ENCODE measurements at regions not wholly inside any gene's neighbourhood (a gene's known extent, or its start where the extent isn't known, plus 50 kb on each side); places are given as distances from the start of the nearest gene placed in this dataset.

DNA sequence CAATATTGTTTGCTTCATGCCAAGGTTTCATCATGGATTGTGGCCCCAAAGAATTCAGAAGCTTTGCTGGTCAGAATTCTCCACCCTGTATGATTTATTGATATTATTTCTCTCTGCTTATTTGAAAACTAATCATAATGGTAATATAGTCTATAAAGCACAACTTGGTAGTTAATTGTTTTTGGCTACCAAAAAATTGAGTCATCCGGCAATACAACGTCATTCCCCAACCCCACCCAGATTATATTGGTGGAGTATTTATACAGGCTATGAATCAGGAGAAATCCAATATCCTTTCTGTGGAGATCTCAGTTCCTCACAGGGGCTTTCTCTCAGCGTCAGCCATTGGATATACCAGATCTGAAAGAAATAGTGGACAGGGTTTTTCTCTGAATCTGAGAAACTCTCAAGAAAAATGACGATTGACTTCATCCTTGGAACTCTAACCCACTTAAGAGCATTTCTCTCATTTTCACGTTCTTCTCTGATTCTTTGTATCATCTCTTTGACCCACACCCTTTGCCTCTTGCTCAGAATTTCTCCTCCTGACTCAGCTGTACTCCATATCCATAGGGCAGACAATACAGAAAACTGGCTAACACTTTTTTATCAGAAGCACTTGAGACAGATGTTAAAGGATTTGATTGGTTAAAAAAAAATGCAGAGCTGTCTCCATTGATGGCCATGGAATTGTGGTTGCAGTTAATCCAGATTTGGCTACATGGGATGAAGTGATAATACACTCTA is 1055.8 kb upstream of the CADM2 start:
- TF ChIP-seq, protein P1, sequence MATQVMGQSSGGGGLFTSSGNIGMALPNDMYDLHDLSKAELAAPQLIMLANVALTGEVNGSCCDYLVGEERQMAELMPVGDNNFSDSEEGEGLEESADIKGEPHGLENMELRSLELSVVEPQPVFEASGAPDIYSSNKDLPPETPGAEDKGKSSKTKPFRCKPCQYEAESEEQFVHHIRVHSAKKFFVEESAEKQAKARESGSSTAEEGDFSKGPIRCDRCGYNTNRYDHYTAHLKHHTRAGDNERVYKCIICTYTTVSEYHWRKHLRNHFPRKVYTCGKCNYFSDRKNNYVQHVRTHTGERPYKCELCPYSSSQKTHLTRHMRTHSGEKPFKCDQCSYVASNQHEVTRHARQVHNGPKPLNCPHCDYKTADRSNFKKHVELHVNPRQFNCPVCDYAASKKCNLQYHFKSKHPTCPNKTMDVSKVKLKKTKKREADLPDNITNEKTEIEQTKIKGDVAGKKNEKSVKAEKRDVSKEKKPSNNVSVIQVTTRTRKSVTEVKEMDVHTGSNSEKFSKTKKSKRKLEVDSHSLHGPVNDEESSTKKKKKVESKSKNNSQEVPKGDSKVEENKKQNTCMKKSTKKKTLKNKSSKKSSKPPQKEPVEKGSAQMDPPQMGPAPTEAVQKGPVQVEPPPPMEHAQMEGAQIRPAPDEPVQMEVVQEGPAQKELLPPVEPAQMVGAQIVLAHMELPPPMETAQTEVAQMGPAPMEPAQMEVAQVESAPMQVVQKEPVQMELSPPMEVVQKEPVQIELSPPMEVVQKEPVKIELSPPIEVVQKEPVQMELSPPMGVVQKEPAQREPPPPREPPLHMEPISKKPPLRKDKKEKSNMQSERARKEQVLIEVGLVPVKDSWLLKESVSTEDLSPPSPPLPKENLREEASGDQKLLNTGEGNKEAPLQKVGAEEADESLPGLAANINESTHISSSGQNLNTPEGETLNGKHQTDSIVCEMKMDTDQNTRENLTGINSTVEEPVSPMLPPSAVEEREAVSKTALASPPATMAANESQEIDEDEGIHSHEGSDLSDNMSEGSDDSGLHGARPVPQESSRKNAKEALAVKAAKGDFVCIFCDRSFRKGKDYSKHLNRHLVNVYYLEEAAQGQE (IDR thresholded peaks at IDR 0.05; ENCODE audit: low read depth): no peak
- TF ChIP-seq, protein P2, sequence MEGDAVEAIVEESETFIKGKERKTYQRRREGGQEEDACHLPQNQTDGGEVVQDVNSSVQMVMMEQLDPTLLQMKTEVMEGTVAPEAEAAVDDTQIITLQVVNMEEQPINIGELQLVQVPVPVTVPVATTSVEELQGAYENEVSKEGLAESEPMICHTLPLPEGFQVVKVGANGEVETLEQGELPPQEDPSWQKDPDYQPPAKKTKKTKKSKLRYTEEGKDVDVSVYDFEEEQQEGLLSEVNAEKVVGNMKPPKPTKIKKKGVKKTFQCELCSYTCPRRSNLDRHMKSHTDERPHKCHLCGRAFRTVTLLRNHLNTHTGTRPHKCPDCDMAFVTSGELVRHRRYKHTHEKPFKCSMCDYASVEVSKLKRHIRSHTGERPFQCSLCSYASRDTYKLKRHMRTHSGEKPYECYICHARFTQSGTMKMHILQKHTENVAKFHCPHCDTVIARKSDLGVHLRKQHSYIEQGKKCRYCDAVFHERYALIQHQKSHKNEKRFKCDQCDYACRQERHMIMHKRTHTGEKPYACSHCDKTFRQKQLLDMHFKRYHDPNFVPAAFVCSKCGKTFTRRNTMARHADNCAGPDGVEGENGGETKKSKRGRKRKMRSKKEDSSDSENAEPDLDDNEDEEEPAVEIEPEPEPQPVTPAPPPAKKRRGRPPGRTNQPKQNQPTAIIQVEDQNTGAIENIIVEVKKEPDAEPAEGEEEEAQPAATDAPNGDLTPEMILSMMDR (IDR thresholded peaks at IDR 0.05 in 2 of 3, conservative IDR thresholded peaks at IDR 0.05 in 1 of 3; ENCODE audit: borderline replicate concordance in 1 of 3, insufficient read depth in 1 of 3, low read depth in 2 of 3, low read length in 2 of 3): no peak
- TF ChIP-seq POLR2AphosphoS5 (IDR thresholded peaks at IDR 0.05; ENCODE audit: low read depth, low read length): no peak
- no peak for TF ChIP-seq EZH2phosphoT487 (IDR thresholded peaks at IDR 0.05; ENCODE audit: borderline replicate concordance)
